ENCODE measurements at regions not wholly inside any gene's neighbourhood (a gene's known extent, or its start where the extent isn't known, plus 50 kb on each side); places are given as distances from the start of the nearest gene placed in this dataset.

GRCh38 chr14:37726708-37727107, 131.3 kb downstream of the TTC6 start:
- Histone ChIP-seq H3K27ac (ENCODE audit: low read length) (no peak overlapping the region), H3K79me2 (replicated peaks; ENCODE audit: insufficient read depth, low read length) (no peaks in the 10 kb centered on the region), H3K36me3 (ENCODE audit: insufficient read depth, low read length) (no peaks in the 10 kb centered on the region), H3K9me2 (ENCODE audit: insufficient read depth, low read length) (no peaks in the 10 kb centered on the region), H3K27me3 (ENCODE audit: insufficient read depth, low read depth, low read length) (no peaks in the 10 kb centered on the region), H3K9me3 (ENCODE audit: low read length) (no peaks in the 10 kb centered on the region), H4K20me1 (ENCODE audit: insufficient read depth) (no peaks in the 10 kb centered on the region), H3K4me3 (ENCODE audit: low read length) (no peak overlapping the region), H3F3A (ENCODE audit: insufficient read depth, low read length, poor library complexity, severe bottlenecking) (no peaks in the 10 kb centered on the region), H2AFZ (ENCODE audit: low read depth, low read length) (no peak overlapping the region), H3K9ac (ENCODE audit: low read length) (no peak overlapping the region), H3K4me2 (ENCODE audit: low read length) (no peak overlapping the region)
- TF ChIP-seq EP300 (conservative IDR thresholded peaks at IDR 0.05; ENCODE audit: poor library complexity, severe bottlenecking) = no peak
- TF ChIP-seq RAD21 (conservative IDR thresholded peaks at IDR 0.05) = no peak
- no peak for TF ChIP-seq TAF1 (IDR thresholded peaks at IDR 0.05; ENCODE audit: low read depth)
- no peak for TF ChIP-seq POLR2AphosphoS5 (IDR thresholded peaks at IDR 0.05)
- TF ChIP-seq CTCF (IDR thresholded peaks at IDR 0.05; ENCODE audit: poor library complexity, severe bottlenecking) = no peak
- TF ChIP-seq REST (IDR thresholded peaks at IDR 0.05; ENCODE audit: borderline replicate concordance) = no peak
- TF ChIP-seq SMC3 (conservative IDR thresholded peaks at IDR 0.05; ENCODE audit: poor library complexity) = no peak
- no peak for TF ChIP-seq EZH2 (IDR thresholded peaks at IDR 0.05; ENCODE audit: borderline replicate concordance, insufficient read depth, low read length, poor library complexity, severe bottlenecking)
- no peak for TF ChIP-seq MXI1 (conservative IDR thresholded peaks at IDR 0.05; ENCODE audit: poor library complexity, severe bottlenecking)

- H3K36me3 ChIP-seq (ENCODE audit: insufficient read depth, low read length) = no peaks in the 10 kb centered on the region
- H3K9ac ChIP-seq (ENCODE audit: low read length) = no peak overlapping the region
- no peak overlapping the region for H3K4me3 ChIP-seq (ENCODE audit: low read length)
Observed at GRCh38 chr14:37729218-37729617, 133.8 kb downstream of the TTC6 start.

GRCh38 chr14:37731094-37731493, 135.7 kb downstream of the TTC6 start:
- Histone ChIP-seq H3F3A (ENCODE audit: insufficient read depth, low read length, poor library complexity, severe bottlenecking) (no peaks in the 10 kb centered on the region), H3K4me2 (ENCODE audit: low read length) (no peak overlapping the region), H4K20me1 (ENCODE audit: insufficient read depth) (no peaks in the 10 kb centered on the region), H3K9ac (ENCODE audit: low read length) (no peak overlapping the region), H2AFZ (ENCODE audit: low read depth, low read length) (no peak overlapping the region), H3K36me3 (ENCODE audit: insufficient read depth, low read length) (no peaks in the 10 kb centered on the region), H3K27ac (ENCODE audit: low read length) (no peak overlapping the region), H3K79me2 (replicated peaks; ENCODE audit: insufficient read depth, low read length) (no peaks in the 10 kb centered on the region), H3K9me2 (ENCODE audit: insufficient read depth, low read length) (no peaks in the 10 kb centered on the region), H3K4me3 (ENCODE audit: low read length) (no peak overlapping the region), H3K27me3 (ENCODE audit: insufficient read depth, low read depth, low read length) (no peaks in the 10 kb centered on the region), H3K9me3 (ENCODE audit: low read length) (no peaks in the 10 kb centered on the region)
- TF ChIP-seq TAF1 (IDR thresholded peaks at IDR 0.05; ENCODE audit: low read depth) (no peak), REST (IDR thresholded peaks at IDR 0.05; ENCODE audit: borderline replicate concordance) (no peak), CTCF (IDR thresholded peaks at IDR 0.05; ENCODE audit: poor library complexity, severe bottlenecking) (no peak), EZH2 (IDR thresholded peaks at IDR 0.05; ENCODE audit: borderline replicate concordance, insufficient read depth, low read length, poor library complexity, severe bottlenecking) (no peak), MXI1 (conservative IDR thresholded peaks at IDR 0.05; ENCODE audit: poor library complexity, severe bottlenecking) (no peak), EP300 (conservative IDR thresholded peaks at IDR 0.05; ENCODE audit: poor library complexity, severe bottlenecking) (no peak), RAD21 (conservative IDR thresholded peaks at IDR 0.05) (no peak), SMC3 (conservative IDR thresholded peaks at IDR 0.05; ENCODE audit: poor library complexity) (no peak), POLR2AphosphoS5 (IDR thresholded peaks at IDR 0.05) (no peak)

More at GRCh38 chr14:37729218-37729617, 133.8 kb downstream of the TTC6 start:
- H3F3A ChIP-seq (ENCODE audit: insufficient read depth, low read length, poor library complexity, severe bottlenecking) = no peaks in the 10 kb centered on the region
- no peaks in the 10 kb centered on the region for H3K27me3 ChIP-seq (ENCODE audit: insufficient read depth, low read depth, low read length)
- no peak overlapping the region for H3K4me2 ChIP-seq (ENCODE audit: low read length)
- TF ChIP-seq EP300 (conservative IDR thresholded peaks at IDR 0.05; ENCODE audit: poor library complexity, severe bottlenecking) = no peak
- H4K20me1 ChIP-seq (ENCODE audit: insufficient read depth) = no peaks in the 10 kb centered on the region
- H3K27ac ChIP-seq (ENCODE audit: low read length) = no peak overlapping the region
- no peaks in the 10 kb centered on the region for H3K9me3 ChIP-seq (ENCODE audit: low read length)
- no peaks in the 10 kb centered on the region for H3K9me2 ChIP-seq (ENCODE audit: insufficient read depth, low read length)
- H2AFZ ChIP-seq (ENCODE audit: low read depth, low read length) = no peak overlapping the region
- no peaks in the 10 kb centered on the region for H3K79me2 ChIP-seq (replicated peaks; ENCODE audit: insufficient read depth, low read length)

Measured in neural cell (in vitro differentiated cells).